K562 (cell line): ENCODE measurements at regions not wholly inside any gene's neighbourhood (a gene's known extent, or its start where the extent isn't known, plus 50 kb on each side); places are given as distances from the start of the nearest gene placed in this dataset.

Experiments used
- ATAC-seq: fragments of 200-7000 bp; cut with Tn5 transposase; 3 replicates; pipeline ENCODE4 v1.9.1; 2020; ENCODE audit warnings: moderate library complexity
- BruUV-seq: library from RNA; stranded (reverse); fragments of 400-500 nt; replicated peaks from 2 replicates; lab custom pipeline; 2021; lab: Mats Ljungman, UMichigan
- CTCF ChIA-PET: fragments of 300-600 bp; formaldehyde crosslinking; extraction: SDS; loops from one replicate; lab custom pipeline; 2021; ENCODE audit warnings: low intra/inter-chr PET ratio; lab: Yijun Ruan, JAX
- POLR2A ChIA-PET: fragments of 300-600, 350-650 bp; sonication (Branson Sonifier 250); formaldehyde crosslinking; extraction: SDS; loops from one replicate; lab custom pipeline; 2021; ENCODE audit warnings: antibody characterized with exemption, inconsistent platforms; lab: Yijun Ruan, JAX
- DNase-seq, 4 experiments: peaks; one replicate each; pipeline versions ENCODE4 v3.0.0 to v3.0.0-alpha.2; 2011 to 2018; ENCODE audit warnings: low spot score in 3 of 4, mixed read lengths in 3 of 4; ENCODE audit errors: extremely low read depth in 1 of 4
- FAIRE-seq: peaks from 2 replicates; lab custom pipeline; 2011; peaks lifted over from hg19 to GRCh38; lab: Jason Lieb, UNC
- H2AFZ ChIP-seq: 2 replicates; pipeline ENCODE4 v1.6.0; 2011; ENCODE audit warnings: low read depth, low read length, control low read depth, inconsistent platforms
- H3K27ac ChIP-seq: fragments of 200-600 bp; 3 replicates; pipeline ENCODE4 v1.8.0; 2011; ENCODE audit warnings: low read depth, mild to moderate bottlenecking, control low read depth, inconsistent platforms, low read length, moderate library complexity, mixed read lengths; ENCODE audit errors: extremely low read depth
- H3K27me3 ChIP-seq, 2 experiments: fragments of 300-600 bp in 1 of 2; 2 replicates in 1 of 2; 3 replicates in 1 of 2; pipeline versions ENCODE4 v1.6.0 to v1.8.0; 2011; ENCODE audit warnings: inconsistent platforms in 2 of 2, low read length in 2 of 2, mild to moderate bottlenecking in 1 of 2, mixed read lengths in 1 of 2, moderate library complexity in 1 of 2; ENCODE audit not compliant: control insufficient read depth in 2 of 2, insufficient read depth in 2 of 2
- H3K36me3 ChIP-seq: fragments of 300-600 bp; 3 replicates; pipeline ENCODE4 v1.8.0; 2011; ENCODE audit warnings: mild to moderate bottlenecking, low read length, inconsistent platforms; ENCODE audit not compliant: control insufficient read depth, insufficient read depth
- H3K4me1 ChIP-seq, 2 experiments: fragments of 200-600 bp in 1 of 2; replicated peaks in 1 of 2; 2 replicates in 1 of 2; 3 replicates in 1 of 2; pipeline versions ENCODE4 v1.5.1 to v1.8.0; 2011; ENCODE audit warnings: inconsistent platforms in 2 of 2, low read length in 2 of 2, mild to moderate bottlenecking in 1 of 2, mixed read lengths in 1 of 2, moderate library complexity in 1 of 2; ENCODE audit not compliant: control insufficient read depth in 2 of 2, insufficient read depth in 2 of 2
- H3K4me2 ChIP-seq: 2 replicates; pipeline ENCODE4 v1.6.1; 2011; ENCODE audit warnings: low read length, control low read depth, inconsistent platforms, mixed read lengths; ENCODE audit not compliant: insufficient read depth
- H3K4me3 ChIP-seq: fragments of 200-600 bp; sonication (generic), shearing (Covaris generic); 2 replicates; pipeline ENCODE4 v1.5.1; 2016; ENCODE audit warnings: control low read depth, inconsistent platforms
- H3K79me2 ChIP-seq: fragments of 200-600 bp; 3 replicates; pipeline ENCODE4 v1.8.0; 2011; ENCODE audit warnings: low read length, inconsistent platforms; ENCODE audit not compliant: control insufficient read depth, insufficient read depth
- H3K9ac ChIP-seq, 2 experiments: 2 replicates each; pipeline versions ENCODE4 v1.6.0 to v1.6.1; 2011; ENCODE audit warnings: low read depth in 2 of 2, low read length in 2 of 2, control low read depth in 1 of 2, inconsistent platforms in 1 of 2, mild to moderate bottlenecking in 1 of 2, mixed read lengths in 1 of 2; ENCODE audit not compliant: insufficient read depth in 1 of 2
- H3K9me1 ChIP-seq: one replicate; pipeline ENCODE4 v1.6.0; 2011; ENCODE audit warnings: inconsistent platforms, mild to moderate bottlenecking, low read length, moderate library complexity; ENCODE audit not compliant: control insufficient read depth, insufficient read depth
- H3K9me3 ChIP-seq: replicated peaks from 2 replicates; pipeline ENCODE4 v1.5.1; 2011; ENCODE audit warnings: low read depth, low read length, inconsistent platforms; ENCODE audit not compliant: control insufficient read depth, insufficient read depth
- H4K20me1 ChIP-seq: replicated peaks from 2 replicates; pipeline ENCODE4 v1.6.1; 2011; ENCODE audit warnings: low read length, inconsistent platforms, mixed read lengths; ENCODE audit not compliant: control insufficient read depth, insufficient read depth
- CEBPG ChIP-seq, 3 experiments: fragments of 200-800 bp in 1 of 3; sonication (Bioruptor generic) in 1 of 3; sonication (generic) in 1 of 3; formaldehyde crosslinking in 1 of 3; IDR thresholded peaks in 2 of 3; conservative IDR thresholded peaks in 1 of 3; 2 replicates each; pipeline versions ENCODE4 v1.6.1 to v1.8.0; 2016 to 2022; ENCODE audit warnings: missing compliant biosample characterization in 2 of 3, missing genetic modification characterization in 2 of 3, mild to moderate bottlenecking in 1 of 3, missing genetic modification reagents in 1 of 3
- ILF3 ChIP-seq: fragments of 450-650 bp; IDR thresholded peaks from 2 replicates; pipeline ENCODE4 v1.6.1; 2018; ENCODE audit warnings: antibody characterized with exemption, mild to moderate bottlenecking, moderate library complexity, borderline replicate concordance
- LCOR ChIP-seq: sonication (generic); formaldehyde crosslinking; IDR thresholded peaks from 2 replicates; pipeline ENCODE4 v1.8.0; 2022; ENCODE audit warnings: mild to moderate bottlenecking, missing genetic modification reagents
- NCOA2 ChIP-seq, 2 experiments: fragments of 450-650 bp; IDR thresholded peaks; 2 replicates each; pipeline ENCODE4 v1.6.1; 2018; ENCODE audit warnings: mild to moderate bottlenecking in 2 of 2, moderate library complexity in 1 of 2; ENCODE audit not compliant: partially characterized antibody in 2 of 2
- NFIX ChIP-seq: fragments of 250-450 bp; sonication (Bioruptor Pico); IDR thresholded peaks from 2 replicates; pipeline ENCODE4 v1.4.0; 2020; ENCODE audit warnings: low read depth, mild to moderate bottlenecking, moderate library complexity
- SLC30A9 ChIP-seq: fragments of 250-450 bp; sonication (Bioruptor Pico); IDR thresholded peaks from 2 replicates; pipeline ENCODE4 v1.8.0; 2022; ENCODE audit warnings: mild to moderate bottlenecking, moderate library complexity
- ZBTB49 ChIP-seq: sonication (generic); formaldehyde crosslinking; IDR thresholded peaks from 2 replicates; pipeline ENCODE4 v1.8.0; 2022; ENCODE audit warnings: missing genetic modification reagents, mild to moderate bottlenecking, borderline replicate concordance
- ZNF354B ChIP-seq: fragments of 250-450 bp; sonication (Bioruptor Pico); IDR thresholded peaks from 2 replicates; pipeline ENCODE4 v1.4.0; 2020
- WGBS: fragments of 100-300 bp; shearing (Covaris generic); methylation state at CpG from one replicate; pipeline ENCODE4 v1.1.6; 2016; ENCODE audit warnings: low coverage, mixed read lengths; ENCODE audit not compliant: insufficient coverage; ENCODE audit errors: missing lambda C conversion rate; 5-methylcytosine and 5-hydroxymethylcytosine counted together
- in situ Hi-C: fragments of 300-500 bp; cut with MboI; formaldehyde crosslinking; loops from 4 replicates; pipeline ENCODE4 v1.15.0; 2018; ENCODE audit warnings: inconsistent platforms, mixed read lengths
- intact Hi-C: fragments of 100-400 bp; cut with micrococcal nuclease; formaldehyde crosslinking; loops from 2 replicates; pipeline ENCODE4 v1.14.2; 2022

GRCh38 chr18:39991696-39992265, 1963.3 kb upstream of the PIK3C3 start:
- in situ Hi-C loops (no loop called here), intact Hi-C loops (loop anchor here (10.0 kb wide), 1 partner anchor 77 kb away; no protein-coding TSS in a partner anchor)
- H3K9me1 ChIP-seq = no peaks in the 10 kb centered on the region
- no peaks in the 10 kb centered on the region; the same call in 1 of the 2 replicates for H3K9me3 ChIP-seq
- no peak for TF ChIP-seq ZBTB49 (CRISPR knock-in tag)
- TF ChIP-seq LCOR (CRISPR knock-in tag) = no peak
- no peak for TF ChIP-seq NFIX
- no peak for TF ChIP-seq ILF3
- no peak for TF ChIP-seq NCOA2 (IDR thresholded peaks at IDR 0.05; ENCODE audit: partially characterized antibody in 2 of 2)
- no peak for TF ChIP-seq CEBPG (CRISPR knock-in tag; IDR thresholded peaks at IDR 0.05)
- TF ChIP-seq CEBPG (tag; conservative IDR thresholded peaks at IDR 0.05 in 1 of 2, IDR thresholded peaks at IDR 0.05 in 1 of 2) = no peak
- TF ChIP-seq ZNF354B (CRISPR knock-in tag) = no peak
- no peak for TF ChIP-seq SLC30A9
- under 1% methylated on average over 6 of the region's 6 CpGs for WGBS
- ChIA-PET CTCF (no interaction called here), POLR2A (no interaction called here)
- H2AFZ ChIP-seq = no peak overlapping the region
- H3K4me1 ChIP-seq = no peaks in the 10 kb centered on the region
- FAIRE-seq = no peak
- no peaks in the 10 kb centered on the region for H3K79me2 ChIP-seq
- no peak for DNase-seq
- H3K4me2 ChIP-seq = no peak overlapping the region
- no TSS peak for BruUV-seq
- H3K9ac ChIP-seq = no peak overlapping the region
- H3K4me3 ChIP-seq = no peak overlapping the region
- H3K36me3 ChIP-seq = no peaks in the 10 kb centered on the region
- no peak for ATAC-seq
- no peak overlapping the region for H3K27ac ChIP-seq
- no peaks in the 10 kb centered on the region for H4K20me1 ChIP-seq
- H3K27me3 ChIP-seq = no peaks in the 10 kb centered on the region
